DMS153 treated with DMSO at 0.1 percent for 48 hours (cell line): ENCODE measurements at regions not wholly inside any gene's neighbourhood (a gene's known extent, or its start where the extent isn't known, plus 50 kb on each side); places are given as distances from the start of the nearest gene placed in this dataset.
A peak's percentile ranks its signal among the peaks of the same experiment; 100 is the strongest.

Source experiments
- DNase-seq: peaks from one replicate; lab custom pipeline; 2025; ENCODE audit not compliant: unreplicated experiment; lab: John Stamatoyannopoulos, UW

- DNase-seq, result no peak
Measured at GRCh38 chr14:100638211-100638855, 51.1 kb upstream of the BEGAIN start.

GRCh38 chr14:100639280-100639679, 52.1 kb upstream of the BEGAIN start:
- no peak for DNase-seq

GRCh38 chr14:100640471-100641273, 53.5 kb upstream of the BEGAIN start:
- no peak for DNase-seq

- no peak for DNase-seq
Measured at GRCh38 chr14:100641274-100641860, 54.1 kb upstream of the BEGAIN start.

- DNase-seq, result no peak
Measured at GRCh38 chr14:100643426-100643825, 56.2 kb upstream of the BEGAIN start.

- no peak for DNase-seq
Measured at GRCh38 chr14:100644383-100644782, 57.2 kb upstream of the BEGAIN start.

GRCh38 chr14:100644784-100645183, 57.6 kb upstream of the BEGAIN start:
- no peak for DNase-seq

- DNase-seq, result peak; percentile 40
Measured at GRCh38 chr14:100645196-100645981, 58.2 kb upstream of the BEGAIN start.

GRCh38 chr14:100645982-100646314, 58.7 kb upstream of the BEGAIN start:
- no peak for DNase-seq

- no peak for DNase-seq
Measured at GRCh38 chr14:100648474-100649172, 61.4 kb upstream of the BEGAIN start.

- DNase-seq, result no peak
Measured at GRCh38 chr14:100649173-100649519, 61.9 kb upstream of the BEGAIN start.

GRCh38 chr14:100651999-100652508, 64.8 kb upstream of the BEGAIN start:
- DNase-seq, result no peak

- no peak for DNase-seq
Measured at GRCh38 chr14:100652744-100653143, 65.5 kb upstream of the BEGAIN start.

GRCh38 chr14:100653409-100653808, 66.2 kb upstream of the BEGAIN start:
- no peak for DNase-seq

GRCh38 chr14:100654025-100654813, 67.0 kb upstream of the BEGAIN start:
- no peak for DNase-seq

- no peak for DNase-seq
Measured at GRCh38 chr14:100654814-100655740, 67.9 kb upstream of the BEGAIN start.

GRCh38 chr14:100655741-100656085, 68.5 kb upstream of the BEGAIN start:
- DNase-seq, result no peak

GRCh38 chr14:100656996-100657395, 69.7 kb upstream of the DLK1 start:
- no peak for DNase-seq

GRCh38 chr14:100657780-100658179, 68.9 kb upstream of the DLK1 start:
- DNase-seq, result no peak
